WTC11 (cell line): ENCODE measurements at regions not wholly inside any gene's neighbourhood (a gene's known extent, or its start where the extent isn't known, plus 50 kb on each side); places are given as distances from the start of the nearest gene placed in this dataset.

ENCODE experiments used
- ATAC-seq: fragments of 200-7000 bp; cut with Tn5 transposase; 2 replicates; pipeline ENCODE4 v1.10.0; 2021; ENCODE audit warnings: mild to moderate bottlenecking, moderate library complexity
- CTCF ChIA-PET: fragments of 300-600 bp; sonication (Branson Sonifier 250); formaldehyde crosslinking; loops from one replicate; lab custom pipeline; 2021; ENCODE audit warnings: antibody characterized with exemption; lab: Charles Lee
- POLR2A ChIA-PET: fragments of 350-600 bp; sonication (Branson Sonifier 250); formaldehyde crosslinking; loops from one replicate; lab custom pipeline; 2021; ENCODE audit warnings: antibody characterized with exemption; lab: Charles Lee
- DNase-seq: peaks from one replicate; pipeline ENCODE4 v3.0.0; 2021; ENCODE audit warnings: low spot score
- H3K27ac Mint-ChIP-seq: 2 replicates; pipeline ENCODE4 v1.8.0; 2021; ENCODE audit warnings: mixed read lengths
- H3K27me3 Mint-ChIP-seq: 2 replicates; pipeline ENCODE4 v1.8.0; 2021; ENCODE audit warnings: low read depth, mild to moderate bottlenecking, moderate library complexity, mixed read lengths
- H3K36me3 Mint-ChIP-seq: 2 replicates; pipeline ENCODE4 v1.8.0; 2021; ENCODE audit warnings: mixed read lengths
- H3K4me1 Mint-ChIP-seq: 2 replicates; pipeline ENCODE4 v1.8.0; 2022; ENCODE audit warnings: mixed read lengths
- H3K4me3 Mint-ChIP-seq: 2 replicates; pipeline ENCODE4 v1.8.0; 2021; ENCODE audit warnings: mild to moderate bottlenecking, moderate library complexity, mixed read lengths
- H3K9me3 Mint-ChIP-seq: 2 replicates; pipeline ENCODE4 v1.8.0; 2021; ENCODE audit warnings: mixed read lengths
- AFF4 ChIP-seq: sonication (generic); formaldehyde crosslinking; IDR thresholded peaks from 2 replicates; pipeline ENCODE4 v1.8.1; 2023; ENCODE audit warnings: mild to moderate bottlenecking, missing genetic modification reagents, borderline replicate concordance
- CDX4 ChIP-seq: fragments of 250-450 bp; sonication (Bioruptor Pico); IDR thresholded peaks from 2 replicates; pipeline ENCODE4 v1.9.0; 2021; ENCODE audit warnings: moderate library complexity, mild to moderate bottlenecking, inconsistent platforms, borderline replicate concordance
- E2F1 ChIP-seq: sonication (generic); formaldehyde crosslinking; IDR thresholded peaks from 2 replicates; pipeline ENCODE4 v1.8.0; 2022; ENCODE audit warnings: mild to moderate bottlenecking, missing genetic modification reagents
- EMX1 ChIP-seq: fragments of 250-450 bp; sonication (Bioruptor Pico); IDR thresholded peaks from 2 replicates; pipeline ENCODE4 v1.8.0; 2021; ENCODE audit warnings: mild to moderate bottlenecking
- FOXP4 ChIP-seq: sonication (generic); formaldehyde crosslinking; IDR thresholded peaks from 2 replicates; pipeline ENCODE4 v1.8.0; 2022; ENCODE audit warnings: mild to moderate bottlenecking, missing genetic modification reagents
- HMGXB4 ChIP-seq: sonication (generic); formaldehyde crosslinking; IDR thresholded peaks from 2 replicates; pipeline ENCODE4 v1.8.1; 2023; ENCODE audit warnings: mild to moderate bottlenecking, moderate library complexity, missing genetic modification reagents
- JAZF1 ChIP-seq: fragments of 250-450 bp; sonication (Bioruptor Pico); IDR thresholded peaks from 2 replicates; pipeline ENCODE4 v1.9.0; 2021; ENCODE audit warnings: moderate library complexity, mild to moderate bottlenecking, inconsistent platforms
- MLX ChIP-seq: sonication (generic); formaldehyde crosslinking; IDR thresholded peaks from 2 replicates; pipeline ENCODE4 v1.8.1; 2023; ENCODE audit warnings: mild to moderate bottlenecking, missing genetic modification reagents, moderate library complexity
- OVOL2 ChIP-seq: fragments of 250-450 bp; sonication (Bioruptor Pico); IDR thresholded peaks from 2 replicates; pipeline ENCODE4 v1.9.0; 2021; ENCODE audit warnings: mild to moderate bottlenecking, borderline replicate concordance
- TEAD4 ChIP-seq: sonication (generic); formaldehyde crosslinking; IDR thresholded peaks from 2 replicates; pipeline ENCODE4 v1.8.0; 2022; ENCODE audit warnings: mild to moderate bottlenecking, missing genetic modification reagents
- USF1 ChIP-seq: sonication (generic); formaldehyde crosslinking; IDR thresholded peaks from 2 replicates; pipeline ENCODE4 v1.8.0; 2022; ENCODE audit warnings: mild to moderate bottlenecking, missing genetic modification reagents

GRCh38 chr2:167607731-167608130 is 639.7 kb downstream of the STK39 start:
- Mint-ChIP-seq H3K9me3 (peaks cover 9% of the 10 kb centered on the region), H3K27ac (no peak overlapping the region), H3K27me3 (no peaks in the 10 kb centered on the region), H3K36me3 (peaks cover 5% of the 10 kb centered on the region), H3K4me1 (peaks cover 16% of the 10 kb centered on the region), H3K4me3 (no peak overlapping the region)
- CTCF ChIA-PET = no interaction called here
- POLR2A ChIA-PET = no interaction called here
- no peak for DNase-seq
- no peak for ATAC-seq
- no peak for TF ChIP-seq TEAD4 (CRISPR knock-in tag)
- no peak for TF ChIP-seq EMX1 (CRISPR knock-in tag)
- no peak for TF ChIP-seq AFF4 (CRISPR knock-in tag)
- TF ChIP-seq USF1 (CRISPR knock-in tag) = no peak
- no peak for TF ChIP-seq JAZF1 (CRISPR knock-in tag)
- no peak for TF ChIP-seq E2F1 (CRISPR knock-in tag)
- no peak for TF ChIP-seq FOXP4 (CRISPR knock-in tag)
- TF ChIP-seq OVOL2 (CRISPR knock-in tag) = no peak
- TF ChIP-seq HMGXB4 = no peak
- no peak for TF ChIP-seq MLX (CRISPR knock-in tag)
- no peak for TF ChIP-seq CDX4 (CRISPR knock-in tag)

- no peak for ATAC-seq
- DNase-seq = no peak
- peaks cover 14% of the 10 kb centered on the region for H3K9me3 Mint-ChIP-seq
- TF ChIP-seq OVOL2 (CRISPR knock-in tag) = no peak
- CTCF ChIA-PET = no interaction called here
- peaks cover 10% of the 10 kb centered on the region for H3K36me3 Mint-ChIP-seq
- no peak overlapping the region for H3K4me3 Mint-ChIP-seq
- peaks cover 16% of the 10 kb centered on the region for H3K4me1 Mint-ChIP-seq
- no peaks in the 10 kb centered on the region for H3K27me3 Mint-ChIP-seq
- POLR2A ChIA-PET = no interaction called here
- peak overlapping the region; percentile 43; the same call in 1 of the 2 replicates for H3K27ac Mint-ChIP-seq
These were observed 640.2 kb downstream of the STK39 start for GRCh38 chr2:167607211-167607610.
